Left renal pelvis (tissue), 4 donors: ENCODE measurements at regions not wholly inside any gene's neighbourhood (a gene's known extent, or its start where the extent isn't known, plus 50 kb on each side); places are given as distances from the start of the nearest gene placed in this dataset.

Experiments used
- DNase-seq, 4 donors: peaks; one replicate each; pipeline ENCODE4 v3.0.0-alpha.2; 2013; ENCODE audit warnings: low read depth in 4 of 4, low spot score in 3 of 4

GRCh38 chr2:181300600-181301291, 156.4 kb upstream of the ITGA4 start:
- DNase-seq, result no peak

GRCh38 chr2:181304011-181304844, 153.0 kb upstream of the ITGA4 start:
- DNase-seq, result no peak

GRCh38 chr2:181305301-181306123, 151.7 kb upstream of the ITGA4 start:
- peak in 1 of 4 donors; percentile 2 for DNase-seq

GRCh38 chr2:181306785-181307184, 150.4 kb upstream of the ITGA4 start:
- no peak for DNase-seq

GRCh38 chr2:181307203-181307991, 149.8 kb upstream of the ITGA4 start:
- no peak for DNase-seq

- DNase-seq, result no peak
Measured at GRCh38 chr2:181308766-181309515, 148.2 kb upstream of the ITGA4 start.

GRCh38 chr2:181309586-181309985, 147.6 kb upstream of the ITGA4 start:
- no peak for DNase-seq

GRCh38 chr2:181310967-181311366, 146.2 kb upstream of the ITGA4 start:
- DNase-seq, result no peak

GRCh38 chr2:181311837-181312236, 145.3 kb upstream of the ITGA4 start:
- no peak for DNase-seq

GRCh38 chr2:181312515-181312927, 144.7 kb upstream of the ITGA4 start:
- no peak for DNase-seq

- no peak for DNase-seq
Measured at GRCh38 chr2:181313845-181314244, 143.3 kb upstream of the ITGA4 start.

- DNase-seq, result no peak
Measured at GRCh38 chr2:181314551-181314950, 142.6 kb upstream of the ITGA4 start.

- DNase-seq, result no peak
Measured at GRCh38 chr2:181317511-181317910, 139.7 kb upstream of the ITGA4 start.

GRCh38 chr2:181318504-181319280, 138.5 kb upstream of the ITGA4 start:
- no peak for DNase-seq

- no peak for DNase-seq
Measured at GRCh38 chr2:181319286-181319685, 137.9 kb upstream of the ITGA4 start.

- DNase-seq, result no peak
Measured at GRCh38 chr2:181320638-181321037, 136.5 kb upstream of the ITGA4 start.

GRCh38 chr2:181324912-181325311, 132.3 kb upstream of the ITGA4 start:
- no peak for DNase-seq

GRCh38 chr2:181326661-181327060, 130.5 kb upstream of the ITGA4 start:
- DNase-seq, result no peak

- no peak for DNase-seq
Measured at GRCh38 chr2:181330286-181330685, 126.9 kb upstream of the ITGA4 start.
